WTC11 (cell line): ENCODE measurements at regions not wholly inside any gene's neighbourhood (a gene's known extent, or its start where the extent isn't known, plus 50 kb on each side); places are given as distances from the start of the nearest gene placed in this dataset.

Experiments
- ATAC-seq: fragments of 200-7000 bp; cut with Tn5 transposase; 2 replicates; pipeline ENCODE4 v1.10.0; 2021; ENCODE audit warnings: mild to moderate bottlenecking, moderate library complexity
- CTCF ChIA-PET: fragments of 300-600 bp; sonication (Branson Sonifier 250); formaldehyde crosslinking; loops from one replicate; lab custom pipeline; 2021; ENCODE audit warnings: antibody characterized with exemption; lab: Charles Lee
- POLR2A ChIA-PET: fragments of 350-600 bp; sonication (Branson Sonifier 250); formaldehyde crosslinking; loops from one replicate; lab custom pipeline; 2021; ENCODE audit warnings: antibody characterized with exemption; lab: Charles Lee
- DNase-seq: peaks from one replicate; pipeline ENCODE4 v3.0.0; 2021; ENCODE audit warnings: low spot score
- H3K27ac Mint-ChIP-seq: 2 replicates; pipeline ENCODE4 v1.8.0; 2021; ENCODE audit warnings: mixed read lengths
- H3K27me3 Mint-ChIP-seq: 2 replicates; pipeline ENCODE4 v1.8.0; 2021; ENCODE audit warnings: low read depth, mild to moderate bottlenecking, moderate library complexity, mixed read lengths
- H3K36me3 Mint-ChIP-seq: 2 replicates; pipeline ENCODE4 v1.8.0; 2021; ENCODE audit warnings: mixed read lengths
- H3K4me1 Mint-ChIP-seq: 2 replicates; pipeline ENCODE4 v1.8.0; 2022; ENCODE audit warnings: mixed read lengths
- H3K4me3 Mint-ChIP-seq: 2 replicates; pipeline ENCODE4 v1.8.0; 2021; ENCODE audit warnings: mild to moderate bottlenecking, moderate library complexity, mixed read lengths
- H3K9me3 Mint-ChIP-seq: 2 replicates; pipeline ENCODE4 v1.8.0; 2021; ENCODE audit warnings: mixed read lengths
- ATF1 ChIP-seq: sonication (generic); formaldehyde crosslinking; IDR thresholded peaks from 2 replicates; pipeline ENCODE4 v1.8.1; 2023; ENCODE audit warnings: mild to moderate bottlenecking, moderate library complexity, missing genetic modification reagents
- ATF6 ChIP-seq: sonication (generic); formaldehyde crosslinking; IDR thresholded peaks from 2 replicates; pipeline ENCODE4 v1.8.1; 2023; ENCODE audit warnings: mild to moderate bottlenecking, missing genetic modification reagents
- CREB1 ChIP-seq: sonication (generic); formaldehyde crosslinking; IDR thresholded peaks from 2 replicates; pipeline ENCODE4 v1.8.0; 2023; ENCODE audit warnings: mild to moderate bottlenecking, missing genetic modification reagents
- FOXP1 ChIP-seq: sonication (generic); formaldehyde crosslinking; IDR thresholded peaks from 2 replicates; pipeline ENCODE4 v1.8.0; 2022; ENCODE audit warnings: missing genetic modification reagents, mild to moderate bottlenecking, moderate library complexity, borderline replicate concordance
- GTF2I ChIP-seq: fragments of 250-450 bp; sonication (Bioruptor Pico); conservative IDR thresholded peaks from 2 replicates; pipeline ENCODE4 v1.4.0; 2021; ENCODE audit warnings: mild to moderate bottlenecking
- HMGA2 ChIP-seq: fragments of 250-450 bp; sonication (Bioruptor Pico); IDR thresholded peaks from 2 replicates; pipeline ENCODE4 v1.4.0; 2021; ENCODE audit warnings: mild to moderate bottlenecking, moderate library complexity
- NFYB ChIP-seq: sonication (generic); formaldehyde crosslinking; conservative IDR thresholded peaks from 2 replicates; pipeline ENCODE4 v1.8.0; 2022; ENCODE audit warnings: low read depth, missing genetic modification reagents
- RORB ChIP-seq: fragments of 250-450 bp; sonication (Bioruptor Pico); IDR thresholded peaks from 2 replicates; pipeline ENCODE4 v1.9.0; 2021; ENCODE audit warnings: mild to moderate bottlenecking
- SMAD3 ChIP-seq: sonication (generic); formaldehyde crosslinking; IDR thresholded peaks from 2 replicates; pipeline ENCODE4 v1.8.0; 2022; ENCODE audit warnings: missing genetic modification reagents, mild to moderate bottlenecking, borderline replicate concordance
- SMAD4 ChIP-seq: sonication (generic); formaldehyde crosslinking; IDR thresholded peaks from 2 replicates; pipeline ENCODE4 v1.8.0; 2022; ENCODE audit warnings: mild to moderate bottlenecking, missing genetic modification reagents
- SP1 ChIP-seq: sonication (generic); formaldehyde crosslinking; conservative IDR thresholded peaks from 2 replicates; pipeline ENCODE4 v1.8.1; 2022; ENCODE audit warnings: missing genetic modification reagents
- ZBTB21 ChIP-seq: sonication (generic); formaldehyde crosslinking; IDR thresholded peaks from 2 replicates; pipeline ENCODE4 v1.8.1; 2023; ENCODE audit warnings: mild to moderate bottlenecking, missing genetic modification reagents, borderline replicate concordance
- ZNF671 ChIP-seq: fragments of 250-450 bp; sonication (Bioruptor Pico); IDR thresholded peaks from 2 replicates; pipeline ENCODE4 v1.8.0; 2021; ENCODE audit warnings: mild to moderate bottlenecking
- ZSCAN18 ChIP-seq: fragments of 250-450 bp; sonication (Bioruptor Pico); IDR thresholded peaks from 2 replicates; pipeline ENCODE4 v2.1.2; 2022; ENCODE audit warnings: mild to moderate bottlenecking, moderate library complexity
- TF ChIP-seq, protein P1 (sequence below): sonication (generic); formaldehyde crosslinking; IDR thresholded peaks from 2 replicates; pipeline ENCODE4 v1.8.1; 2023; ENCODE audit warnings: mild to moderate bottlenecking, missing genetic modification reagents, moderate library complexity
- TF ChIP-seq, protein P2 (sequence below): fragments of 200-600 bp; IDR thresholded peaks from 2 replicates; pipeline ENCODE4 v1.8.0; 2022; ENCODE audit warnings: antibody characterized with exemption
- TF ChIP-seq, protein P3 (sequence below): sonication (generic); formaldehyde crosslinking; IDR thresholded peaks from 2 replicates; pipeline ENCODE4 v1.8.0; 2023; ENCODE audit warnings: mild to moderate bottlenecking, missing genetic modification reagents
- TF ChIP-seq, protein P4 (sequence below): sonication (generic); formaldehyde crosslinking; IDR thresholded peaks from 2 replicates; pipeline ENCODE4 v1.8.0; 2022; ENCODE audit warnings: mild to moderate bottlenecking, missing genetic modification reagents
- TF ChIP-seq, protein P5 (sequence below): sonication (generic); formaldehyde crosslinking; IDR thresholded peaks from 2 replicates; pipeline ENCODE4 v1.8.0; 2022; ENCODE audit warnings: mild to moderate bottlenecking, missing genetic modification reagents

DNA sequence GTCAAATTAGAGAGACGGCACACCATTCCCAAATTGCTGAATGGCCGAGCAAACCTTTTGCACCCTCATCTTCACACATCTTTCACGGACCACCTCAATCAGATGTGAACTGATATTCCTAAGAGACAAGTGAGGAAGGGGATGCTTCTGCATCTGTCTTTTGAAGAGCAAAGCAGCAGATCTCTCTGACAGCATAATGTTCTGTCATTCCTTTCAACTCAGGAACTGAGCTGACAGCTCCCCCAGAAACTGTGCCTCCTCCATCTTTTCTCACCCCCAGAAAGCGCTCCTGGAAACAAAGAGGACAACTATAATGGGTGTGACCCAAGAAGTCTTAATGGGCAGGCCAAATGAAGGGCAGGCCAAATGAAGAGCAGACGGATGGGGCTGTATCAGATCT is 256.4 kb downstream of the C1orf94 start:
- ATAC-seq (no peak), DNase-seq (no peak)
- no peak for TF ChIP-seq SMAD4
- no peak for TF ChIP-seq ZNF671
- TF ChIP-seq, protein P1, sequence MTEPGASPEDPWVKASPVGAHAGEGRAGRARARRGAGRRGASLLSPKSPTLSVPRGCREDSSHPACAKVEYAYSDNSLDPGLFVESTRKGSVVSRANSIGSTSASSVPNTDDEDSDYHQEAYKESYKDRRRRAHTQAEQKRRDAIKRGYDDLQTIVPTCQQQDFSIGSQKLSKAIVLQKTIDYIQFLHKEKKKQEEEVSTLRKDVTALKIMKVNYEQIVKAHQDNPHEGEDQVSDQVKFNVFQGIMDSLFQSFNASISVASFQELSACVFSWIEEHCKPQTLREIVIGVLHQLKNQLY (CRISPR knock-in tag): no peak
- no peak for TF ChIP-seq SP1 (CRISPR knock-in tag)
- TF ChIP-seq CREB1: no peak
- Mint-ChIP-seq H3K4me1 (no peaks in the 10 kb centered on the region), H3K27me3 (peaks cover 31% of the 10 kb centered on the region), H3K27ac (no peak overlapping the region), H3K9me3 (no peaks in the 10 kb centered on the region), H3K36me3 (no peaks in the 10 kb centered on the region), H3K4me3 (no peak overlapping the region)
- CTCF ChIA-PET: no interaction called here
- POLR2A ChIA-PET: no interaction called here

GRCh38 chr1:34436836-34437235 is 260.1 kb downstream of the C1orf94 start:
- TF ChIP-seq HMGA2 (CRISPR knock-in tag): no peak
- TF ChIP-seq ATF6 (CRISPR knock-in tag): no peak
- no peak for TF ChIP-seq ZSCAN18
- TF ChIP-seq, protein P2, sequence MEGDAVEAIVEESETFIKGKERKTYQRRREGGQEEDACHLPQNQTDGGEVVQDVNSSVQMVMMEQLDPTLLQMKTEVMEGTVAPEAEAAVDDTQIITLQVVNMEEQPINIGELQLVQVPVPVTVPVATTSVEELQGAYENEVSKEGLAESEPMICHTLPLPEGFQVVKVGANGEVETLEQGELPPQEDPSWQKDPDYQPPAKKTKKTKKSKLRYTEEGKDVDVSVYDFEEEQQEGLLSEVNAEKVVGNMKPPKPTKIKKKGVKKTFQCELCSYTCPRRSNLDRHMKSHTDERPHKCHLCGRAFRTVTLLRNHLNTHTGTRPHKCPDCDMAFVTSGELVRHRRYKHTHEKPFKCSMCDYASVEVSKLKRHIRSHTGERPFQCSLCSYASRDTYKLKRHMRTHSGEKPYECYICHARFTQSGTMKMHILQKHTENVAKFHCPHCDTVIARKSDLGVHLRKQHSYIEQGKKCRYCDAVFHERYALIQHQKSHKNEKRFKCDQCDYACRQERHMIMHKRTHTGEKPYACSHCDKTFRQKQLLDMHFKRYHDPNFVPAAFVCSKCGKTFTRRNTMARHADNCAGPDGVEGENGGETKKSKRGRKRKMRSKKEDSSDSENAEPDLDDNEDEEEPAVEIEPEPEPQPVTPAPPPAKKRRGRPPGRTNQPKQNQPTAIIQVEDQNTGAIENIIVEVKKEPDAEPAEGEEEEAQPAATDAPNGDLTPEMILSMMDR: no peak
- no peak for TF ChIP-seq SMAD3 (CRISPR knock-in tag)
- no peak for TF ChIP-seq ZBTB21 (CRISPR knock-in tag)
- TF ChIP-seq, protein P3, sequence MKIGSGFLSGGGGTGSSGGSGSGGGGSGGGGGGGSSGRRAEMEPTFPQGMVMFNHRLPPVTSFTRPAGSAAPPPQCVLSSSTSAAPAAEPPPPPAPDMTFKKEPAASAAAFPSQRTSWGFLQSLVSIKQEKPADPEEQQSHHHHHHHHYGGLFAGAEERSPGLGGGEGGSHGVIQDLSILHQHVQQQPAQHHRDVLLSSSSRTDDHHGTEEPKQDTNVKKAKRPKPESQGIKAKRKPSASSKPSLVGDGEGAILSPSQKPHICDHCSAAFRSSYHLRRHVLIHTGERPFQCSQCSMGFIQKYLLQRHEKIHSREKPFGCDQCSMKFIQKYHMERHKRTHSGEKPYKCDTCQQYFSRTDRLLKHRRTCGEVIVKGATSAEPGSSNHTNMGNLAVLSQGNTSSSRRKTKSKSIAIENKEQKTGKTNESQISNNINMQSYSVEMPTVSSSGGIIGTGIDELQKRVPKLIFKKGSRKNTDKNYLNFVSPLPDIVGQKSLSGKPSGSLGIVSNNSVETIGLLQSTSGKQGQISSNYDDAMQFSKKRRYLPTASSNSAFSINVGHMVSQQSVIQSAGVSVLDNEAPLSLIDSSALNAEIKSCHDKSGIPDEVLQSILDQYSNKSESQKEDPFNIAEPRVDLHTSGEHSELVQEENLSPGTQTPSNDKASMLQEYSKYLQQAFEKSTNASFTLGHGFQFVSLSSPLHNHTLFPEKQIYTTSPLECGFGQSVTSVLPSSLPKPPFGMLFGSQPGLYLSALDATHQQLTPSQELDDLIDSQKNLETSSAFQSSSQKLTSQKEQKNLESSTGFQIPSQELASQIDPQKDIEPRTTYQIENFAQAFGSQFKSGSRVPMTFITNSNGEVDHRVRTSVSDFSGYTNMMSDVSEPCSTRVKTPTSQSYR (CRISPR knock-in tag): no peak
- TF ChIP-seq RORB (CRISPR knock-in tag): no peak
- TF ChIP-seq, protein P4, sequence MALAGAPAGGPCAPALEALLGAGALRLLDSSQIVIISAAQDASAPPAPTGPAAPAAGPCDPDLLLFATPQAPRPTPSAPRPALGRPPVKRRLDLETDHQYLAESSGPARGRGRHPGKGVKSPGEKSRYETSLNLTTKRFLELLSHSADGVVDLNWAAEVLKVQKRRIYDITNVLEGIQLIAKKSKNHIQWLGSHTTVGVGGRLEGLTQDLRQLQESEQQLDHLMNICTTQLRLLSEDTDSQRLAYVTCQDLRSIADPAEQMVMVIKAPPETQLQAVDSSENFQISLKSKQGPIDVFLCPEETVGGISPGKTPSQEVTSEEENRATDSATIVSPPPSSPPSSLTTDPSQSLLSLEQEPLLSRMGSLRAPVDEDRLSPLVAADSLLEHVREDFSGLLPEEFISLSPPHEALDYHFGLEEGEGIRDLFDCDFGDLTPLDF (CRISPR knock-in tag): no peak
- no peak for TF ChIP-seq ATF1 (CRISPR knock-in tag)
- no peak for TF ChIP-seq NFYB
- no peak for TF ChIP-seq FOXP1 (CRISPR knock-in tag)
- TF ChIP-seq GTF2I (CRISPR knock-in tag): no peak
- TF ChIP-seq, protein P5, sequence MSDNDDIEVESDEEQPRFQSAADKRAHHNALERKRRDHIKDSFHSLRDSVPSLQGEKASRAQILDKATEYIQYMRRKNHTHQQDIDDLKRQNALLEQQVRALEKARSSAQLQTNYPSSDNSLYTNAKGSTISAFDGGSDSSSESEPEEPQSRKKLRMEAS: no peak
- TF ChIP-seq, all 79 proteins: peak for 0
- Mint-ChIP-seq H3K9me3 (no peaks in the 10 kb centered on the region), H3K4me1 (0 out of 2 replicates have a peak, but pooled peaks cover 3% of the 10 kb centered on the region), H3K36me3 (no peaks in the 10 kb centered on the region), H3K27me3 (peaks cover 31% of the 10 kb centered on the region), H3K4me3 (no peak overlapping the region), H3K27ac (no peak overlapping the region)
- CTCF ChIA-PET: no interaction called here
- POLR2A ChIA-PET: no interaction called here
- DNase-seq (no peak), ATAC-seq (no peak)
